AG04449 (cell line): ENCODE measurements at regions not wholly inside any gene's neighbourhood (a gene's known extent, or its start where the extent isn't known, plus 50 kb on each side); places are given as distances from the start of the nearest gene placed in this dataset.
"Not testable (repeated sequence)": the region's sequence is repeated elsewhere in the genome, so short reads cannot be mapped to it uniquely, and the experiment has no call there.

Experiments
- CTCF ChIA-PET: fragments of 350-600 bp; formaldehyde crosslinking; extraction: SDS; loops from one replicate; lab custom pipeline; 2021; ENCODE audit warnings: antibody characterized with exemption; lab: Yijun Ruan, JAX
- POLR2A ChIA-PET: fragments of 400-600, 350-600 bp; formaldehyde crosslinking; extraction: SDS; loops from one replicate; lab custom pipeline; 2020; ENCODE audit warnings: antibody characterized with exemption, inconsistent platforms; lab: Yijun Ruan, JAX
- DNase-seq: peaks from one replicate; pipeline ENCODE4 v3.0.0-alpha.2; 2010; ENCODE audit warnings: low read depth, low spot score
- H3K4me3 ChIP-seq: 2 replicates; pipeline ENCODE4 v1.5.1; 2011; ENCODE audit warnings: low read depth, mild to moderate bottlenecking, control low read depth, low read length
- CTCF ChIP-seq: IDR thresholded peaks from one replicate; pipeline ENCODE4 v1.5.1; 2011; ENCODE audit warnings: mild to moderate bottlenecking, moderate library complexity, low read length, control low read depth, inconsistent platforms; ENCODE audit not compliant: insufficient read depth; ENCODE audit errors: missing control alignments

- H3K4me3 ChIP-seq, result no peak overlapping the region
- ChIA-PET POLR2A (no interaction called here), CTCF (no interaction called here)
- TF ChIP-seq CTCF, result no peak
- DNase-seq, result no peak
These were observed 54.2 kb upstream of the RABGAP1L start for GRCh38 chr1:174105086-174105485.

GRCh38 chr1:174103766-174104165 lies 55.6 kb upstream of the RABGAP1L start:
- no peak for TF ChIP-seq CTCF
- no peak for DNase-seq
- no peak overlapping the region for H3K4me3 ChIP-seq
- ChIA-PET CTCF (no interaction called here), POLR2A (no interaction called here)

GRCh38 chr1:174101976-174102375 lies 57.3 kb upstream of the RABGAP1L start:
- CTCF ChIA-PET, result interaction anchor here (0.8 kb wide), 1 partner anchor 13 kb away, joined by 3 read pairs; no protein-coding TSS in a partner anchor
- DNase-seq, POLR2A ChIA-PET, H3K4me3 ChIP-seq: not testable (repeated sequence)

GRCh38 chr1:174097426-174097825 lies 61.9 kb upstream of the RABGAP1L start:
- no peak for TF ChIP-seq CTCF
- ChIA-PET CTCF (no interaction called here), POLR2A (no interaction called here)
- no peak overlapping the region for H3K4me3 ChIP-seq
- no peak for DNase-seq

GRCh38 chr1:174093789-174094188 lies 65.5 kb upstream of the RABGAP1L start:
- DNase-seq, H3K4me3 ChIP-seq, POLR2A ChIA-PET: not testable (repeated sequence)
- CTCF ChIA-PET, result interaction anchor here (0.6 kb wide), 1 partner anchor 22 kb away, joined by 4 read pairs; no protein-coding TSS in a partner anchor

- CTCF ChIA-PET, result no interaction called here
- POLR2A ChIA-PET, result no interaction called here
- DNase-seq, result no peak
- no peak for TF ChIP-seq CTCF
- H3K4me3 ChIP-seq, result no peak overlapping the region
These were observed 68.3 kb upstream of the RC3H1 start for GRCh38 chr1:174090471-174090870.

- no peak for TF ChIP-seq CTCF
- CTCF ChIA-PET, result no interaction called here
These were observed 58.7 kb upstream of the RC3H1 start for GRCh38 chr1:174080819-174081218.

GRCh38 chr1:174079796-174080195 lies 57.6 kb upstream of the RC3H1 start:
- no peak for TF ChIP-seq CTCF
- ChIA-PET POLR2A (no interaction called here), CTCF (no interaction called here)
- no peak for DNase-seq
- H3K4me3 ChIP-seq, result no peak overlapping the region

More at GRCh38 chr1:174080819-174081218, 58.7 kb upstream of the RC3H1 start:
- no peak for DNase-seq
- POLR2A ChIA-PET, result no interaction called here
- no peak overlapping the region for H3K4me3 ChIP-seq

GRCh38 chr1:174078916-174079315 lies 56.8 kb upstream of the RC3H1 start:
- DNase-seq, POLR2A ChIA-PET, H3K4me3 ChIP-seq, CTCF ChIA-PET: not testable (repeated sequence)
